GM23338 (cell line): ENCODE measurements at regions not wholly inside any gene's neighbourhood (a gene's known extent, or its start where the extent isn't known, plus 50 kb on each side); places are given as distances from the start of the nearest gene placed in this dataset.
A peak's percentile ranks its signal among the peaks of the same experiment; 100 is the strongest.

ENCODE experiments used
- ATAC-seq: fragments of 200-7000 bp; cut with Tn5 transposase; 3 replicates; pipeline ENCODE4 v1.9.1; 2020
- DNase-seq: peaks from one replicate; pipeline ENCODE4 v3.0.0-alpha.2; 2015; ENCODE audit warnings: low spot score
- H2AFZ ChIP-seq: fragments of 200-600 bp; sonication (generic); 2 replicates; pipeline ENCODE4 v1.8.0; 2016; ENCODE audit warnings: antibody characterized with exemption, mild to moderate bottlenecking, moderate library complexity
- H3F3A ChIP-seq: fragments of 200-600 bp; sonication (generic); replicated peaks from 2 replicates; pipeline ENCODE4 v1.8.0; 2017; ENCODE audit warnings: antibody characterized with exemption, mixed run types, low read depth
- H3K27ac ChIP-seq: fragments of 200-600 bp; sonication (generic); 2 replicates; pipeline ENCODE4 v1.6.1; 2016; ENCODE audit warnings: low read depth
- H3K27me3 ChIP-seq: fragments of 200-600 bp; sonication (generic); 2 replicates; pipeline ENCODE4 v1.8.0; 2016; ENCODE audit warnings: mild to moderate bottlenecking, mixed run types, moderate library complexity; ENCODE audit not compliant: insufficient read depth
- H3K36me3 ChIP-seq: fragments of 200-600 bp; sonication (generic); 2 replicates; pipeline ENCODE4 v1.8.0; 2016; ENCODE audit warnings: mild to moderate bottlenecking; ENCODE audit not compliant: insufficient read depth
- H3K4me1 ChIP-seq: fragments of 200-600 bp; sonication (generic); 2 replicates; pipeline ENCODE4 v1.8.0; 2016; ENCODE audit warnings: mild to moderate bottlenecking, moderate library complexity; ENCODE audit not compliant: insufficient read depth
- H3K4me2 ChIP-seq: fragments of 200-600 bp; sonication (generic); 2 replicates; pipeline ENCODE4 v1.7.1; 2017; ENCODE audit warnings: mixed run types
- H3K4me3 ChIP-seq: fragments of 200-600 bp; sonication (generic); 2 replicates; pipeline ENCODE4 v1.6.1; 2016; ENCODE audit warnings: mixed run types
- H3K79me2 ChIP-seq: fragments of 200-600 bp; sonication (generic); replicated peaks from 2 replicates; pipeline ENCODE4 v1.8.0; 2017; ENCODE audit warnings: mild to moderate bottlenecking; ENCODE audit not compliant: insufficient read depth
- H3K9me2 ChIP-seq: fragments of 200-600 bp; sonication (generic); 2 replicates; pipeline ENCODE4 v1.8.0; 2017; ENCODE audit not compliant: insufficient read depth
- H4K20me1 ChIP-seq: fragments of 200-600 bp; sonication (generic); replicated peaks from 2 replicates; pipeline ENCODE4 v1.8.0; 2017; ENCODE audit warnings: mild to moderate bottlenecking; ENCODE audit not compliant: insufficient read depth
- H3K27ac Mint-ChIP-seq: 2 replicates; pipeline ENCODE4 v1.8.0; 2020; ENCODE audit warnings: inconsistent platforms, mild to moderate bottlenecking, moderate library complexity, mixed read lengths
- H3K27me3 Mint-ChIP-seq: 3 replicates; pipeline ENCODE4 v1.8.0; 2022; ENCODE audit warnings: low read depth, mild to moderate bottlenecking, moderate library complexity, mixed read lengths, inconsistent platforms; ENCODE audit not compliant: insufficient read depth, poor library complexity
- H3K36me3 Mint-ChIP-seq: 3 replicates; pipeline ENCODE4 v1.8.0; 2021; ENCODE audit warnings: low read depth, mild to moderate bottlenecking, inconsistent platforms, moderate library complexity, mixed read lengths
- H3K4me1 Mint-ChIP-seq: 3 replicates; pipeline ENCODE4 v1.8.0; 2020; ENCODE audit warnings: mild to moderate bottlenecking, inconsistent platforms, mixed read lengths
- H3K4me3 Mint-ChIP-seq: 3 replicates; pipeline ENCODE4 v1.8.0; 2021; ENCODE audit warnings: moderate library complexity, mild to moderate bottlenecking, inconsistent platforms, mixed read lengths
- H3K9me3 Mint-ChIP-seq: 3 replicates; pipeline ENCODE4 v1.8.0; 2020; ENCODE audit warnings: moderate library complexity, mild to moderate bottlenecking, inconsistent platforms, mixed read lengths
- CREB1 ChIP-seq: fragments of 250-450 bp; sonication (Bioruptor Pico); IDR thresholded peaks from 2 replicates; pipeline ENCODE4 v1.5.0; 2020; ENCODE audit warnings: low read depth, mild to moderate bottlenecking, moderate library complexity
- CTCF ChIP-seq, 2 experiments: fragments of 200-600 bp in 1 of 2; sonication (generic) in 1 of 2; conservative IDR thresholded peaks; 2 replicates each; pipeline versions ENCODE4 v1.5.1 to v1.6.1; 2016 to 2017; ENCODE audit warnings: antibody characterized with exemption in 2 of 2, low read depth in 2 of 2, mild to moderate bottlenecking in 2 of 2, moderate library complexity in 1 of 2
- ETS1 ChIP-seq: IDR thresholded peaks from 2 replicates; pipeline ENCODE4 v1.6.1; 2016; ENCODE audit warnings: antibody characterized with exemption
- EZH2 ChIP-seq: fragments of 200-600 bp; sonication (generic); IDR thresholded peaks from one replicate; pipeline ENCODE4 v1.8.0; 2017; ENCODE audit warnings: antibody characterized with exemption, mild to moderate bottlenecking, low read depth; ENCODE audit not compliant: unreplicated experiment
- EZH2phosphoT487 ChIP-seq: fragments of 200-600 bp; sonication (generic); IDR thresholded peaks from one replicate; pipeline ENCODE4 v1.8.1; 2018; ENCODE audit warnings: antibody characterized with exemption; ENCODE audit not compliant: unreplicated experiment
- JUNB ChIP-seq: IDR thresholded peaks from one replicate; pipeline ENCODE4 v1.6.1; 2016; ENCODE audit warnings: antibody characterized with exemption; ENCODE audit not compliant: unreplicated experiment
- NANOG ChIP-seq: IDR thresholded peaks from 2 replicates; pipeline ENCODE4 v1.6.1; 2016; ENCODE audit warnings: antibody characterized with exemption, borderline replicate concordance
- POLR2AphosphoS5 ChIP-seq: IDR thresholded peaks from 2 replicates; pipeline ENCODE4 v1.6.1; 2016; ENCODE audit warnings: antibody characterized with exemption, low read depth
- REST ChIP-seq: IDR thresholded peaks from one replicate; pipeline ENCODE4 v1.6.1; 2018; ENCODE audit warnings: antibody characterized with exemption; ENCODE audit not compliant: unreplicated experiment
- STAT1 ChIP-seq: IDR thresholded peaks from one replicate; pipeline ENCODE4 v1.6.1; 2016; ENCODE audit warnings: antibody characterized with exemption; ENCODE audit not compliant: unreplicated experiment
- ZNF114 ChIP-seq: fragments of 250-450 bp; sonication (Bioruptor Pico); IDR thresholded peaks from 2 replicates; pipeline ENCODE4 v1.5.0; 2020; ENCODE audit warnings: mild to moderate bottlenecking, moderate library complexity
- ZNF331 ChIP-seq: fragments of 250-450 bp; sonication (Bioruptor Pico); IDR thresholded peaks from 2 replicates; pipeline ENCODE4 v1.5.0; 2020; ENCODE audit warnings: low read depth, mild to moderate bottlenecking, moderate library complexity
- ZNF462 ChIP-seq: fragments of 250-450 bp; sonication (Bioruptor Pico); IDR thresholded peaks from 2 replicates; pipeline ENCODE4 v1.5.0; 2020; ENCODE audit warnings: mild to moderate bottlenecking, moderate library complexity

GRCh38 chr1:232393010-232393409 is 236.9 kb downstream of the SIPA1L2 start:
- Histone ChIP-seq H3K4me2 (0 out of 2 replicates have a peak overlapping the region, but pooled peaks have one; percentile 23), H3K36me3 (no peaks in the 10 kb centered on the region), H3F3A (no peaks in the 10 kb centered on the region), H3K79me2 (no peaks in the 10 kb centered on the region), H4K20me1 (no peaks in the 10 kb centered on the region), H2AFZ (peak overlapping the region; percentile 29; the same call in 1 of the 2 replicates), H3K27me3 (no peaks in the 10 kb centered on the region), H3K4me1 (peaks cover 7% of the 10 kb centered on the region), H3K27ac (no peak overlapping the region), H3K4me3 (no peak overlapping the region), H3K9me2 (peaks cover 28% of the 10 kb centered on the region)
- ATAC-seq, result no peak; the same call in 1 of the 3 replicates
- no peak overlapping the region for H3K27ac Mint-ChIP-seq
- H3K4me1 Mint-ChIP-seq, result peaks cover 18% of the 10 kb centered on the region
- peaks cover 2% of the 10 kb centered on the region for H3K27me3 Mint-ChIP-seq
- H3K4me3 Mint-ChIP-seq, result no peak overlapping the region
- H3K9me3 Mint-ChIP-seq, result no peaks in the 10 kb centered on the region
- no peaks in the 10 kb centered on the region for H3K36me3 Mint-ChIP-seq
- no peak for TF ChIP-seq JUNB
- TF ChIP-seq ZNF331 (CRISPR knock-in tag), result no peak
- TF ChIP-seq POLR2AphosphoS5, result no peak
- TF ChIP-seq ZNF462 (CRISPR knock-in tag), result no peak
- no peak for TF ChIP-seq ZNF114 (CRISPR knock-in tag)
- TF ChIP-seq ETS1, result no peak
- TF ChIP-seq REST, result no peak
- no peak for TF ChIP-seq STAT1
- TF ChIP-seq CTCF (conservative IDR thresholded peaks at IDR 0.05; ENCODE audit: low read depth in 2 of 2), result no peak
- TF ChIP-seq NANOG, result no peak
- no peak for TF ChIP-seq EZH2phosphoT487
- no peak for TF ChIP-seq CREB1 (CRISPR knock-in tag)
- TF ChIP-seq EZH2, result no peak
- DNase-seq, result no peak
